GM23338 (cell line): ENCODE measurements at regions not wholly inside any gene's neighbourhood (a gene's known extent, or its start where the extent isn't known, plus 50 kb on each side); places are given as distances from the start of the nearest gene placed in this dataset.

Source experiments
- ATAC-seq: fragments of 200-7000 bp; cut with Tn5 transposase; 3 replicates; pipeline ENCODE4 v1.9.1; 2020
- DNase-seq: peaks from one replicate; pipeline ENCODE4 v3.0.0-alpha.2; 2015; ENCODE audit warnings: low spot score
- H2AFZ ChIP-seq: fragments of 200-600 bp; sonication (generic); 2 replicates; pipeline ENCODE4 v1.8.0; 2016; ENCODE audit warnings: antibody characterized with exemption, mild to moderate bottlenecking, moderate library complexity
- H3F3A ChIP-seq: fragments of 200-600 bp; sonication (generic); replicated peaks from 2 replicates; pipeline ENCODE4 v1.8.0; 2017; ENCODE audit warnings: antibody characterized with exemption, mixed run types, low read depth
- H3K27ac ChIP-seq: fragments of 200-600 bp; sonication (generic); 2 replicates; pipeline ENCODE4 v1.6.1; 2016; ENCODE audit warnings: low read depth
- H3K27me3 ChIP-seq: fragments of 200-600 bp; sonication (generic); 2 replicates; pipeline ENCODE4 v1.8.0; 2016; ENCODE audit warnings: mild to moderate bottlenecking, mixed run types, moderate library complexity; ENCODE audit not compliant: insufficient read depth
- H3K36me3 ChIP-seq: fragments of 200-600 bp; sonication (generic); 2 replicates; pipeline ENCODE4 v1.8.0; 2016; ENCODE audit warnings: mild to moderate bottlenecking; ENCODE audit not compliant: insufficient read depth
- H3K4me1 ChIP-seq: fragments of 200-600 bp; sonication (generic); 2 replicates; pipeline ENCODE4 v1.8.0; 2016; ENCODE audit warnings: mild to moderate bottlenecking, moderate library complexity; ENCODE audit not compliant: insufficient read depth
- H3K4me2 ChIP-seq: fragments of 200-600 bp; sonication (generic); 2 replicates; pipeline ENCODE4 v1.7.1; 2017; ENCODE audit warnings: mixed run types
- H3K4me3 ChIP-seq: fragments of 200-600 bp; sonication (generic); 2 replicates; pipeline ENCODE4 v1.6.1; 2016; ENCODE audit warnings: mixed run types
- H3K79me2 ChIP-seq: fragments of 200-600 bp; sonication (generic); replicated peaks from 2 replicates; pipeline ENCODE4 v1.8.0; 2017; ENCODE audit warnings: mild to moderate bottlenecking; ENCODE audit not compliant: insufficient read depth
- H3K9me2 ChIP-seq: fragments of 200-600 bp; sonication (generic); 2 replicates; pipeline ENCODE4 v1.8.0; 2017; ENCODE audit not compliant: insufficient read depth
- H4K20me1 ChIP-seq: fragments of 200-600 bp; sonication (generic); replicated peaks from 2 replicates; pipeline ENCODE4 v1.8.0; 2017; ENCODE audit warnings: mild to moderate bottlenecking; ENCODE audit not compliant: insufficient read depth
- H3K27ac Mint-ChIP-seq: 2 replicates; pipeline ENCODE4 v1.8.0; 2020; ENCODE audit warnings: inconsistent platforms, mild to moderate bottlenecking, moderate library complexity, mixed read lengths
- H3K27me3 Mint-ChIP-seq: 3 replicates; pipeline ENCODE4 v1.8.0; 2022; ENCODE audit warnings: low read depth, mild to moderate bottlenecking, moderate library complexity, mixed read lengths, inconsistent platforms; ENCODE audit not compliant: insufficient read depth, poor library complexity
- H3K36me3 Mint-ChIP-seq: 3 replicates; pipeline ENCODE4 v1.8.0; 2021; ENCODE audit warnings: low read depth, mild to moderate bottlenecking, inconsistent platforms, moderate library complexity, mixed read lengths
- H3K4me1 Mint-ChIP-seq: 3 replicates; pipeline ENCODE4 v1.8.0; 2020; ENCODE audit warnings: mild to moderate bottlenecking, inconsistent platforms, mixed read lengths
- H3K4me3 Mint-ChIP-seq: 3 replicates; pipeline ENCODE4 v1.8.0; 2021; ENCODE audit warnings: moderate library complexity, mild to moderate bottlenecking, inconsistent platforms, mixed read lengths
- H3K9me3 Mint-ChIP-seq: 3 replicates; pipeline ENCODE4 v1.8.0; 2020; ENCODE audit warnings: moderate library complexity, mild to moderate bottlenecking, inconsistent platforms, mixed read lengths
- CREB1 ChIP-seq: fragments of 250-450 bp; sonication (Bioruptor Pico); IDR thresholded peaks from 2 replicates; pipeline ENCODE4 v1.5.0; 2020; ENCODE audit warnings: low read depth, mild to moderate bottlenecking, moderate library complexity
- CTCF ChIP-seq, 2 experiments: fragments of 200-600 bp in 1 of 2; sonication (generic) in 1 of 2; conservative IDR thresholded peaks; 2 replicates each; pipeline versions ENCODE4 v1.5.1 to v1.6.1; 2016 to 2017; ENCODE audit warnings: antibody characterized with exemption in 2 of 2, low read depth in 2 of 2, mild to moderate bottlenecking in 2 of 2, moderate library complexity in 1 of 2
- EZH2 ChIP-seq: fragments of 200-600 bp; sonication (generic); IDR thresholded peaks from one replicate; pipeline ENCODE4 v1.8.0; 2017; ENCODE audit warnings: antibody characterized with exemption, mild to moderate bottlenecking, low read depth; ENCODE audit not compliant: unreplicated experiment
- EZH2phosphoT487 ChIP-seq: fragments of 200-600 bp; sonication (generic); IDR thresholded peaks from one replicate; pipeline ENCODE4 v1.8.1; 2018; ENCODE audit warnings: antibody characterized with exemption; ENCODE audit not compliant: unreplicated experiment
- JUNB ChIP-seq: IDR thresholded peaks from one replicate; pipeline ENCODE4 v1.6.1; 2016; ENCODE audit warnings: antibody characterized with exemption; ENCODE audit not compliant: unreplicated experiment
- NANOG ChIP-seq: IDR thresholded peaks from 2 replicates; pipeline ENCODE4 v1.6.1; 2016; ENCODE audit warnings: antibody characterized with exemption, borderline replicate concordance
- POLR2AphosphoS5 ChIP-seq: IDR thresholded peaks from 2 replicates; pipeline ENCODE4 v1.6.1; 2016; ENCODE audit warnings: antibody characterized with exemption, low read depth
- REST ChIP-seq: IDR thresholded peaks from one replicate; pipeline ENCODE4 v1.6.1; 2018; ENCODE audit warnings: antibody characterized with exemption; ENCODE audit not compliant: unreplicated experiment
- STAT1 ChIP-seq: IDR thresholded peaks from one replicate; pipeline ENCODE4 v1.6.1; 2016; ENCODE audit warnings: antibody characterized with exemption; ENCODE audit not compliant: unreplicated experiment
- ZNF114 ChIP-seq: fragments of 250-450 bp; sonication (Bioruptor Pico); IDR thresholded peaks from 2 replicates; pipeline ENCODE4 v1.5.0; 2020; ENCODE audit warnings: mild to moderate bottlenecking, moderate library complexity
- ZNF331 ChIP-seq: fragments of 250-450 bp; sonication (Bioruptor Pico); IDR thresholded peaks from 2 replicates; pipeline ENCODE4 v1.5.0; 2020; ENCODE audit warnings: low read depth, mild to moderate bottlenecking, moderate library complexity
- TF ChIP-seq, protein P1 (sequence below): IDR thresholded peaks from 2 replicates; pipeline ENCODE4 v1.6.1; 2016; ENCODE audit warnings: antibody characterized with exemption
- TF ChIP-seq, protein P2 (sequence below): fragments of 250-450 bp; sonication (Bioruptor Pico); IDR thresholded peaks from 2 replicates; pipeline ENCODE4 v1.5.0; 2020; ENCODE audit warnings: mild to moderate bottlenecking, moderate library complexity

- Mint-ChIP-seq H3K36me3 (peaks cover 3% of the 10 kb centered on the region; the same call in 2 of the 3 replicates), H3K27me3 (no peaks in the 10 kb centered on the region), H3K27ac (no peak overlapping the region), H3K4me3 (no peak overlapping the region), H3K4me1 (peaks cover 4% of the 10 kb centered on the region; the same call in 1 of the 3 replicates), H3K9me3 (peaks cover 7% of the 10 kb centered on the region)
- H3K36me3 ChIP-seq, result no peaks in the 10 kb centered on the region
- H3K4me3 ChIP-seq, result no peak overlapping the region
- H3K9me2 ChIP-seq, result 0 out of 2 replicates have a peak, but pooled peaks cover 5% of the 10 kb centered on the region
- H3F3A ChIP-seq, result no peaks in the 10 kb centered on the region
- H3K79me2 ChIP-seq, result no peaks in the 10 kb centered on the region
- no peaks in the 10 kb centered on the region for H3K27me3 ChIP-seq
- DNase-seq (no peak), ATAC-seq (no peak)
- no peak overlapping the region for H3K4me2 ChIP-seq
- TF ChIP-seq NANOG, result no peak
- no peak for TF ChIP-seq STAT1
- no peak for TF ChIP-seq EZH2
- TF ChIP-seq EZH2phosphoT487, result no peak
- no peak for TF ChIP-seq JUNB
- TF ChIP-seq POLR2AphosphoS5, result no peak
- no peak for TF ChIP-seq ZNF114 (CRISPR knock-in tag)
- TF ChIP-seq, protein P1, sequence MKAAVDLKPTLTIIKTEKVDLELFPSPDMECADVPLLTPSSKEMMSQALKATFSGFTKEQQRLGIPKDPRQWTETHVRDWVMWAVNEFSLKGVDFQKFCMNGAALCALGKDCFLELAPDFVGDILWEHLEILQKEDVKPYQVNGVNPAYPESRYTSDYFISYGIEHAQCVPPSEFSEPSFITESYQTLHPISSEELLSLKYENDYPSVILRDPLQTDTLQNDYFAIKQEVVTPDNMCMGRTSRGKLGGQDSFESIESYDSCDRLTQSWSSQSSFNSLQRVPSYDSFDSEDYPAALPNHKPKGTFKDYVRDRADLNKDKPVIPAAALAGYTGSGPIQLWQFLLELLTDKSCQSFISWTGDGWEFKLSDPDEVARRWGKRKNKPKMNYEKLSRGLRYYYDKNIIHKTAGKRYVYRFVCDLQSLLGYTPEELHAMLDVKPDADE, result no peak
- TF ChIP-seq CREB1, result no peak
- no peak for TF ChIP-seq ZNF331 (CRISPR knock-in tag)
- no peak for TF ChIP-seq REST
- TF ChIP-seq CTCF (conservative IDR thresholded peaks at IDR 0.05; ENCODE audit: low read depth in 2 of 2), result no peak
- TF ChIP-seq, protein P2, sequence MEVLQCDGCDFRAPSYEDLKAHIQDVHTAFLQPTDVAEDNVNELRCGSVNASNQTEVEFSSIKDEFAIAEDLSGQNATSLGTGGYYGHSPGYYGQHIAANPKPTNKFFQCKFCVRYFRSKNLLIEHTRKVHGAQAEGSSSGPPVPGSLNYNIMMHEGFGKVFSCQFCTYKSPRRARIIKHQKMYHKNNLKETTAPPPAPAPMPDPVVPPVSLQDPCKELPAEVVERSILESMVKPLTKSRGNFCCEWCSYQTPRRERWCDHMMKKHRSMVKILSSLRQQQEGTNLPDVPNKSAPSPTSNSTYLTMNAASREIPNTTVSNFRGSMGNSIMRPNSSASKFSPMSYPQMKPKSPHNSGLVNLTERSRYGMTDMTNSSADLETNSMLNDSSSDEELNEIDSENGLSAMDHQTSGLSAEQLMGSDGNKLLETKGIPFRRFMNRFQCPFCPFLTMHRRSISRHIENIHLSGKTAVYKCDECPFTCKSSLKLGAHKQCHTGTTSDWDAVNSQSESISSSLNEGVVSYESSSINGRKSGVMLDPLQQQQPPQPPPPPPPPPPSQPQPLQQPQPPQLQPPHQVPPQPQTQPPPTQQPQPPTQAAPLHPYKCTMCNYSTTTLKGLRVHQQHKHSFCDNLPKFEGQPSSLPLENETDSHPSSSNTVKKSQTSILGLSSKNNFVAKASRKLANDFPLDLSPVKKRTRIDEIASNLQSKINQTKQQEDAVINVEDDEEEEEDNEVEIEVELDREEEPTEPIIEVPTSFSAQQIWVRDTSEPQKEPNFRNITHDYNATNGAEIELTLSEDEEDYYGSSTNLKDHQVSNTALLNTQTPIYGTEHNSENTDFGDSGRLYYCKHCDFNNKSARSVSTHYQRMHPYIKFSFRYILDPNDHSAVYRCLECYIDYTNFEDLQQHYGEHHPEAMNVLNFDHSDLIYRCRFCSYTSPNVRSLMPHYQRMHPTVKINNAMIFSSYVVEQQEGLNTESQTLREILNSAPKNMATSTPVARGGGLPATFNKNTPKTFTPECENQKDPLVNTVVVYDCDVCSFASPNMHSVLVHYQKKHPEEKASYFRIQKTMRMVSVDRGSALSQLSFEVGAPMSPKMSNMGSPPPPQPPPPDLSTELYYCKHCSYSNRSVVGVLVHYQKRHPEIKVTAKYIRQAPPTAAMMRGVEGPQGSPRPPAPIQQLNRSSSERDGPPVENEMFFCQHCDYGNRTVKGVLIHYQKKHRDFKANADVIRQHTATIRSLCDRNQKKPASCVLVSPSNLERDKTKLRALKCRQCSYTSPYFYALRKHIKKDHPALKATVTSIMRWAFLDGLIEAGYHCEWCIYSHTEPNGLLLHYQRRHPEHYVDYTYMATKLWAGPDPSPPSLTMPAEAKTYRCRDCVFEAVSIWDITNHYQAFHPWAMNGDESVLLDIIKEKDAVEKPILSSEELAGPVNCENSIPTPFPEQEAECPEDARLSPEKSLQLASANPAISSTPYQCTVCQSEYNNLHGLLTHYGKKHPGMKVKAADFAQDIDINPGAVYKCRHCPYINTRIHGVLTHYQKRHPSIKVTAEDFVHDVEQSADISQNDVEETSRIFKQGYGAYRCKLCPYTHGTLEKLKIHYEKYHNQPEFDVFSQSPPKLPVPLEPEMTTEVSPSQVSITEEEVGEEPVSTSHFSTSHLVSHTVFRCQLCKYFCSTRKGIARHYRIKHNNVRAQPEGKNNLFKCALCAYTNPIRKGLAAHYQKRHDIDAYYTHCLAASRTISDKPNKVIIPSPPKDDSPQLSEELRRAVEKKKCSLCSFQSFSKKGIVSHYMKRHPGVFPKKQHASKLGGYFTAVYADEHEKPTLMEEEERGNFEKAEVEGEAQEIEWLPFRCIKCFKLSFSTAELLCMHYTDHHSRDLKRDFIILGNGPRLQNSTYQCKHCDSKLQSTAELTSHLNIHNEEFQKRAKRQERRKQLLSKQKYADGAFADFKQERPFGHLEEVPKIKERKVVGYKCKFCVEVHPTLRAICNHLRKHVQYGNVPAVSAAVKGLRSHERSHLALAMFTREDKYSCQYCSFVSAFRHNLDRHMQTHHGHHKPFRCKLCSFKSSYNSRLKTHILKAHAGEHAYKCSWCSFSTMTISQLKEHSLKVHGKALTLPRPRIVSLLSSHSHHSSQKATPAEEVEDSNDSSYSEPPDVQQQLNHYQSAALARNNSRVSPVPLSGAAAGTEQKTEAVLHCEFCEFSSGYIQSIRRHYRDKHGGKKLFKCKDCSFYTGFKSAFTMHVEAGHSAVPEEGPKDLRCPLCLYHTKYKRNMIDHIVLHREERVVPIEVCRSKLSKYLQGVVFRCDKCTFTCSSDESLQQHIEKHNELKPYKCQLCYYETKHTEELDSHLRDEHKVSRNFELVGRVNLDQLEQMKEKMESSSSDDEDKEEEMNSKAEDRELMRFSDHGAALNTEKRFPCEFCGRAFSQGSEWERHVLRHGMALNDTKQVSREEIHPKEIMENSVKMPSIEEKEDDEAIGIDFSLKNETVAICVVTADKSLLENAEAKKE (CRISPR knock-in tag), result no peak
- peaks cover 7% of the 10 kb centered on the region; the same call in 1 of the 2 replicates for H3K4me1 ChIP-seq
- H3K27ac ChIP-seq, result no peak overlapping the region
- no peaks in the 10 kb centered on the region for H4K20me1 ChIP-seq
- H2AFZ ChIP-seq, result no peak overlapping the region
Observed at GRCh38 chr9:7892975-7893374, 93.4 kb upstream of the DMAC1 start.
